NB4 (cell line): ENCODE measurements at regions not wholly inside any gene's neighbourhood (a gene's known extent, or its start where the extent isn't known, plus 50 kb on each side); places are given as distances from the start of the nearest gene placed in this dataset.

Experiments
- DNase-seq: peaks from one replicate; pipeline ENCODE4 v3.0.0; 2010; ENCODE audit warnings: low read depth
- H3K4me3 ChIP-seq: one replicate; pipeline ENCODE4 v1.5.1; 2011; ENCODE audit warnings: mild to moderate bottlenecking, low read depth, low read length, moderate library complexity
- CTCF ChIP-seq: IDR thresholded peaks from one replicate; pipeline ENCODE4 v1.5.1; 2012; ENCODE audit warnings: low read depth, low read length
- MYC ChIP-seq: IDR thresholded peaks from 2 replicates; pipeline ENCODE4 v1.6.1; 2011; ENCODE audit warnings: low read depth, low read length
- POLR2A ChIP-seq: IDR thresholded peaks from 2 replicates; pipeline ENCODE4 v1.6.1; 2011; ENCODE audit warnings: mild to moderate bottlenecking; ENCODE audit not compliant: insufficient read length; ENCODE audit errors: extremely low read depth
- TF ChIP-seq, protein P1 (sequence below): IDR thresholded peaks from 2 replicates; pipeline ENCODE4 v1.6.1; 2011; ENCODE audit warnings: low read depth, low read length

GRCh38 chr17:69879576-69879975 lies 195.4 kb upstream of the KCNJ16 start:
- no peak for DNase-seq
- H3K4me3 ChIP-seq: no peak overlapping the region
- TF ChIP-seq MYC (no peak), CTCF (no peak), POLR2A (no peak)
- TF ChIP-seq, protein P1, sequence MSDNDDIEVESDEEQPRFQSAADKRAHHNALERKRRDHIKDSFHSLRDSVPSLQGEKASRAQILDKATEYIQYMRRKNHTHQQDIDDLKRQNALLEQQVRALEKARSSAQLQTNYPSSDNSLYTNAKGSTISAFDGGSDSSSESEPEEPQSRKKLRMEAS: no peak

DNA sequence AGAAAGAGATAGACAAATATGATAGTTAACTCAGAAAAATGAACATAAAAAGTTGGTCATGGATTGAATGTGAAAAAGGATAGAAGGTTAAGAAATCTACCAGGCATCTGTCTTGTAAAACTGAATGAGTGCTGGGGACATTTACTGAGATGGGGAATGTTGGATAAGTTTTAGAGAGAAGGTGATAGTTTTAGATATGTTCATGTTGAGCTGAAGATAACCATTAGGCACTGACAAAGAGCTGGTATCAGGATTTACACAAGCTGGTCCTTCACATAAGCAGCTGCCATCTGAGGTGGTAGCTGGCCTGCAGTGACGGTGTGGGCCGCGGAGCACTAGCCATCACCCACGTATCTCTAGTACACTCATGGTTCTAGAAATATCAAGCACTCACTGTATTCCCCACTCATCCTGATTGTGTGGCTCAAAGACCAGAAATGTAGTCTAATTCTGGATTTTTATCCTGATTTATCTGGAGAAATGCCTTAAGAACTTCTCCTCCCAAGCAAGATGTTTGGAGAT lies 194.4 kb upstream of the KCNJ16 start:
- TF ChIP-seq MYC: no peak
- TF ChIP-seq CTCF: no peak
- TF ChIP-seq POLR2A: no peak
- TF ChIP-seq, protein P1: no peak
- no peak overlapping the region for H3K4me3 ChIP-seq
- DNase-seq: no peak

DNA sequence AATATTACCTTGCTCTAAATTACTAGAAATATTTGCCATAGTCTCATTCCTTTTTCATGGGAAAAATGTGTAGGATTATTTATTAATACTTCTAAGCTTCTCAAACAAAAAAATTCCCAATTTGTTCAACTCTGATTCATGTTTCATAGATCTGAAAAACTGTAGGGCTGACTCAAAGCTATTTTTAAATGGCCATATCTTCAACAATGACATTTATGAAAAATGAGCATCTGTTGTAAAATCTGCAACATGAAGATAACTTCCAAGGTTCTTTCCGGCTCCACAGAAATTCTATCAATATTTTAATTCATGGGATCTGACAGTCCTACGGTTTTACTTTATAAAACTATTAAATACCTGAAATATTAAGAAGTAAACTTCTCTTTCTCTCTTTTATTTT lies 192.7 kb upstream of the KCNJ16 start:
- TF ChIP-seq, protein P1: no peak
- TF ChIP-seq MYC (no peak), POLR2A (no peak), CTCF (no peak)
- no peak overlapping the region for H3K4me3 ChIP-seq
- DNase-seq: no peak

DNA sequence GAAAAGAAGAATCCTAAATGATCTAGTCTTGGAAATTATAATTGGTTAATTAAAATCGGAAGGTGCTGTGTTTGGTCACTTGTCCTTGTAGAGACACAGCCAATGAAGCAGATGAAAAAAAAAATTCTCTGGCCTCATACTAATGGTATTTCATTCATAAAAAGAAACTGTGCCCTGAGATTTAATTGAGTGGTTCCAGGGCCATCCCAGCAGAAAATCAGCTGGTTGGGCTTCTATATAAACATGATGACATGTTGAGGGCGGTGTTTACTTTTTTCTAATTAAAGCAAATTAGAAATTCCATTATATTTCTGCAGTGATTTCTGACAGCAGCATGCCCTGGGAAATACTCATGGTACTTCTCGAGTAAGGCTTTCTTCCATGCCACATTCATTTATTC lies 191.9 kb upstream of the KCNJ16 start:
- no peak for DNase-seq
- TF ChIP-seq MYC (no peak), CTCF (no peak), POLR2A (no peak)
- TF ChIP-seq, protein P1: no peak
- H3K4me3 ChIP-seq: no peak overlapping the region

GRCh38 chr17:69884356-69884755 lies 190.7 kb upstream of the KCNJ16 start:
- no peak for DNase-seq
- TF ChIP-seq CTCF (no peak), POLR2A (no peak)
- TF ChIP-seq, protein P1: no peak
- no peak overlapping the region for H3K4me3 ChIP-seq

DNA sequence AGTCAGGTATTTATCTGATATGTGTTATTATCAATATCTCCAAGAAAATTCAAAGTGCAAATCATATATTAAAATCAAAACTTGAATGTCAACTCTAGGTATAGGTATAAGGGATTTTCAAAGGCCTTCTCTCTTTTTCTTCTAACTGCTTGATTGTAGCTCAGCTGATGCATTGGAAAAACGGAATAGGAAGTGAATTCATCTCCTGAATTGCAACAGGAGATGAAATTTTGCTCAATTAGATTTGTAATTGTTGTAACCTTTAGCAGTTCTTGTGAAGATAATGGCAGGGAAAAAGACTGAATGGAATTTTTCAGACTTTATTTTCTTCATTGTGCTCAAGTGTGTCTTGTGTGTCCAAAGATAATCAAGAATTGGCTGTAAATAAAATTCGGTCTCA lies 190.2 kb upstream of the KCNJ16 start:
- no peak for DNase-seq
- H3K4me3 ChIP-seq: no peak overlapping the region
- TF ChIP-seq, protein P1: no peak
- TF ChIP-seq POLR2A (no peak), MYC (no peak), CTCF (no peak)
